ENCODE measurements at regions not wholly inside any gene's neighbourhood (a gene's known extent, or its start where the extent isn't known, plus 50 kb on each side); places are given as distances from the start of the nearest gene placed in this dataset.

- TF ChIP-seq CTCF (conservative IDR thresholded peaks at IDR 0.05 in 1 of 2, IDR thresholded peaks at IDR 0.05 in 1 of 2; ENCODE audit: extremely low read depth in 1 of 2, insufficient read depth in 1 of 2, low read depth in 1 of 2, low read length in 2 of 2) (no peak), EZH2 (IDR thresholded peaks at IDR 0.05; ENCODE audit: borderline replicate concordance, low read length) (no peak)
Observed at GRCh38 chr6:43981363-43981990, 145.8 kb downstream of the MRPL14 start.
